Astrocyte (in vitro differentiated cells and primary cell): ENCODE measurements at regions not wholly inside any gene's neighbourhood (a gene's known extent, or its start where the extent isn't known, plus 50 kb on each side); places are given as distances from the start of the nearest gene placed in this dataset.

ENCODE experiments used
- DNase-seq: peaks from one replicate; pipeline ENCODE4 v3.0.0-alpha.2; 2010; ENCODE audit warnings: low read depth
- FAIRE-seq: peaks from 2 replicates; lab custom pipeline; 2011; peaks lifted over from hg19 to GRCh38; lab: Jason Lieb, UNC
- H2AFZ ChIP-seq: 2 replicates; pipeline ENCODE4 v1.6.0; 2012; ENCODE audit warnings: low read depth, low read length, inconsistent platforms
- H3K27ac ChIP-seq: 2 replicates; pipeline ENCODE4 v1.5.1; 2011; ENCODE audit warnings: low read depth, low read length, inconsistent platforms
- H3K27me3 ChIP-seq: 2 replicates; pipeline ENCODE4 v1.6.0; 2011; ENCODE audit warnings: low read length, inconsistent platforms; ENCODE audit not compliant: insufficient read depth
- H3K36me3 ChIP-seq: 2 replicates; pipeline ENCODE4 v1.5.1; 2011; ENCODE audit warnings: low read length, inconsistent platforms; ENCODE audit not compliant: insufficient read depth
- H3K4me1 ChIP-seq: 2 replicates; pipeline ENCODE4 v1.5.1; 2011; ENCODE audit warnings: low read length, inconsistent platforms; ENCODE audit not compliant: insufficient read depth
- H3K4me2 ChIP-seq: 2 replicates; pipeline ENCODE4 v1.6.0; 2012; ENCODE audit warnings: low read length, inconsistent platforms
- H3K4me3 ChIP-seq: 2 replicates; pipeline ENCODE4 v1.5.1; 2011; ENCODE audit warnings: low read depth, mild to moderate bottlenecking, low read length, inconsistent platforms; ENCODE audit not compliant: insufficient read depth
- H3K79me2 ChIP-seq: 2 replicates; pipeline ENCODE4 v1.6.0; 2012; ENCODE audit warnings: mild to moderate bottlenecking, low read length, inconsistent platforms; ENCODE audit not compliant: insufficient read depth
- H3K9ac ChIP-seq: 2 replicates; pipeline ENCODE4 v1.6.0; 2012; ENCODE audit warnings: mild to moderate bottlenecking, low read length, inconsistent platforms
- H3K9me3 ChIP-seq: 2 replicates; pipeline ENCODE4 v1.5.1; 2012; ENCODE audit warnings: low read depth, mild to moderate bottlenecking, low read length, inconsistent platforms; ENCODE audit not compliant: insufficient read depth
- H4K20me1 ChIP-seq: 2 replicates; pipeline ENCODE4 v1.6.0; 2012; ENCODE audit warnings: low read length, inconsistent platforms; ENCODE audit not compliant: insufficient read depth
- H3K27ac Mint-ChIP-seq: one replicate; pipeline ENCODE4 v1.8.0; 2021; ENCODE audit warnings: mild to moderate bottlenecking, mixed read lengths; ENCODE audit not compliant: unreplicated experiment
- H3K27me3 Mint-ChIP-seq: one replicate; pipeline ENCODE4 v1.8.0; 2021; ENCODE audit warnings: low read depth, mixed read lengths; ENCODE audit not compliant: unreplicated experiment
- H3K36me3 Mint-ChIP-seq: one replicate; pipeline ENCODE4 v1.8.0; 2021; ENCODE audit warnings: low read depth, mixed read lengths; ENCODE audit not compliant: unreplicated experiment
- H3K4me1 Mint-ChIP-seq: one replicate; pipeline ENCODE4 v1.8.0; 2021; ENCODE audit warnings: low read depth, mixed read lengths; ENCODE audit not compliant: unreplicated experiment
- H3K4me3 Mint-ChIP-seq: one replicate; pipeline ENCODE4 v1.8.0; 2021; ENCODE audit warnings: mild to moderate bottlenecking, moderate library complexity, mixed read lengths; ENCODE audit not compliant: unreplicated experiment
- H3K9me3 Mint-ChIP-seq: one replicate; pipeline ENCODE4 v1.8.0; 2021; ENCODE audit warnings: mild to moderate bottlenecking, mixed read lengths; ENCODE audit not compliant: unreplicated experiment
- CTCF ChIP-seq: IDR thresholded peaks from 2 replicates; pipeline ENCODE4 v1.5.1; 2011; ENCODE audit warnings: low read depth, mild to moderate bottlenecking, inconsistent platforms, low read length, moderate library complexity; ENCODE audit not compliant: insufficient read depth
- EZH2 ChIP-seq: IDR thresholded peaks from 2 replicates; pipeline ENCODE4 v1.6.1; 2012; ENCODE audit warnings: mild to moderate bottlenecking, low read length, inconsistent platforms; ENCODE audit not compliant: insufficient read depth

GRCh38 chr12:102682366-102683289, 202.3 kb upstream of the IGF1 start:
- Histone ChIP-seq H3K36me3 (no peaks in the 10 kb centered on the region), H3K27me3 (no peaks in the 10 kb centered on the region), H3K79me2 (no peaks in the 10 kb centered on the region), H3K27ac (no peak overlapping the region), H4K20me1 (no peaks in the 10 kb centered on the region), H2AFZ (no peak overlapping the region), H3K9ac (no peak overlapping the region), H3K9me3 (no peaks in the 10 kb centered on the region), H3K4me3 (no peak overlapping the region), H3K4me1 (no peaks in the 10 kb centered on the region), H3K4me2 (no peak overlapping the region)
- H3K9me3 Mint-ChIP-seq = peaks cover 2% of the 10 kb centered on the region
- no peak for FAIRE-seq
- no peak for DNase-seq
- no peak overlapping the region for H3K4me3 Mint-ChIP-seq
- no peaks in the 10 kb centered on the region for H3K4me1 Mint-ChIP-seq
- no peak overlapping the region for H3K27ac Mint-ChIP-seq
- H3K36me3 Mint-ChIP-seq = no peaks in the 10 kb centered on the region
- H3K27me3 Mint-ChIP-seq = peaks cover 7% of the 10 kb centered on the region
- no peak for TF ChIP-seq EZH2
- no peak for TF ChIP-seq CTCF

- Histone ChIP-seq H3K27me3 (no peaks in the 10 kb centered on the region), H3K27ac (no peak overlapping the region), H3K9me3 (no peaks in the 10 kb centered on the region), H3K9ac (no peak overlapping the region), H2AFZ (no peak overlapping the region), H3K79me2 (no peaks in the 10 kb centered on the region), H4K20me1 (no peaks in the 10 kb centered on the region), H3K4me2 (no peak overlapping the region), H3K4me1 (no peaks in the 10 kb centered on the region), H3K4me3 (no peak overlapping the region), H3K36me3 (no peaks in the 10 kb centered on the region)
- no peaks in the 10 kb centered on the region for H3K4me1 Mint-ChIP-seq
- no peak overlapping the region for H3K27ac Mint-ChIP-seq
- H3K27me3 Mint-ChIP-seq = peaks cover 7% of the 10 kb centered on the region
- no peak overlapping the region for H3K4me3 Mint-ChIP-seq
- TF ChIP-seq CTCF = no peak
- no peak for TF ChIP-seq EZH2
- FAIRE-seq (no peak), DNase-seq (no peak)
- peaks cover 2% of the 10 kb centered on the region for H3K9me3 Mint-ChIP-seq
- H3K36me3 Mint-ChIP-seq = no peaks in the 10 kb centered on the region
Measured at GRCh38 chr12:102681747-102682146, 201.4 kb upstream of the IGF1 start.

GRCh38 chr12:102681309-102681708, 200.9 kb upstream of the IGF1 start:
- Mint-ChIP-seq H3K4me3 (no peak overlapping the region), H3K27ac (no peak overlapping the region), H3K9me3 (peaks cover 2% of the 10 kb centered on the region), H3K4me1 (no peaks in the 10 kb centered on the region), H3K27me3 (peaks cover 7% of the 10 kb centered on the region), H3K36me3 (no peaks in the 10 kb centered on the region)
- Histone ChIP-seq H3K27me3 (no peaks in the 10 kb centered on the region), H3K79me2 (no peaks in the 10 kb centered on the region), H3K4me3 (no peak overlapping the region), H3K36me3 (no peaks in the 10 kb centered on the region), H3K4me1 (no peaks in the 10 kb centered on the region), H3K27ac (no peak overlapping the region), H3K4me2 (no peak overlapping the region), H4K20me1 (no peaks in the 10 kb centered on the region), H3K9ac (no peak overlapping the region), H3K9me3 (no peaks in the 10 kb centered on the region), H2AFZ (no peak overlapping the region)
- no peak for DNase-seq
- FAIRE-seq = no peak
- TF ChIP-seq EZH2 = no peak
- no peak for TF ChIP-seq CTCF
